SK-N-SH (cell line): ENCODE measurements at regions not wholly inside any gene's neighbourhood (a gene's known extent, or its start where the extent isn't known, plus 50 kb on each side); places are given as distances from the start of the nearest gene placed in this dataset.

Source experiments
- CTCF ChIA-PET: fragments of 300-600, 350-600 bp; formaldehyde crosslinking; extraction: SDS; loops from one replicate; lab custom pipeline; 2021; lab: Yijun Ruan, JAX
- POLR2A ChIA-PET: fragments of 350-600 bp; sonication (Branson Sonifier 250); formaldehyde crosslinking; extraction: SDS; loops from one replicate; lab custom pipeline; 2020; ENCODE audit warnings: antibody characterized with exemption, inconsistent platforms; lab: Yijun Ruan, JAX
- DNase-seq: peaks from one replicate; pipeline ENCODE4 v3.0.0; 2012
- H2AFZ ChIP-seq: fragments of 200-600 bp; sonication (generic); 2 replicates; pipeline ENCODE4 v1.8.1; 2016; ENCODE audit warnings: antibody characterized with exemption, mild to moderate bottlenecking, low read depth
- H3F3A ChIP-seq: fragments of 200-600 bp; sonication (generic); replicated peaks from 2 replicates; pipeline ENCODE3; 2016; ENCODE audit warnings: antibody characterized with exemption, mild to moderate bottlenecking; ENCODE audit not compliant: insufficient read depth
- H3K27ac ChIP-seq, 2 experiments: fragments of 200-500 bp in 1 of 2; fragments of 200-600 bp in 1 of 2; sonication (Bioruptor generic) in 1 of 2; sonication (generic), shearing (Covaris generic) in 1 of 2; 2 replicates each; pipeline versions ENCODE4 v1.5.1 to v1.6.1; 2014 to 2016; ENCODE audit warnings: low read depth in 2 of 2, inconsistent platforms in 1 of 2, low read length in 1 of 2, mild to moderate bottlenecking in 1 of 2, mixed read lengths in 1 of 2
- H3K27me3 ChIP-seq: fragments of 200-600 bp; sonication (generic), shearing (Covaris generic); 2 replicates; pipeline ENCODE4 v1.6.1; 2016; ENCODE audit warnings: mixed run types; ENCODE audit not compliant: insufficient read depth
- H3K36me3 ChIP-seq, 2 experiments: fragments of 200-500 bp in 1 of 2; fragments of 200-600 bp in 1 of 2; sonication (Bioruptor generic) in 1 of 2; sonication (generic) in 1 of 2; replicated peaks in 1 of 2; 2 replicates each; pipeline versions ENCODE3 to v1.5.1; 2014 to 2016; ENCODE audit warnings: low read length in 1 of 2, mild to moderate bottlenecking in 1 of 2; ENCODE audit not compliant: insufficient read depth in 2 of 2, control insufficient read depth in 1 of 2
- H3K4me1 ChIP-seq, 2 experiments: fragments of 200-500 bp in 1 of 2; fragments of 200-600 bp in 1 of 2; sonication (Bioruptor generic) in 1 of 2; sonication (generic), shearing (Covaris generic) in 1 of 2; 2 replicates each; pipeline versions ENCODE4 v1.5.1 to v1.6.1; 2014 to 2016; ENCODE audit warnings: low read depth in 1 of 2, low read length in 1 of 2, mixed run types in 1 of 2; ENCODE audit not compliant: insufficient read depth in 2 of 2, control insufficient read depth in 1 of 2
- H3K4me2 ChIP-seq: fragments of 200-600 bp; sonication (generic), shearing (Covaris generic); 2 replicates; pipeline ENCODE4 v1.6.1; 2017; ENCODE audit warnings: mixed run types
- H3K4me3 ChIP-seq, 2 experiments: fragments of 200-500 bp in 1 of 2; fragments of 200-600 bp in 1 of 2; sonication (Bioruptor generic) in 1 of 2; sonication (generic), shearing (Covaris generic) in 1 of 2; 2 replicates each; pipeline versions ENCODE4 v1.5.1 to v1.8.1; 2014 to 2016; ENCODE audit warnings: low read depth in 2 of 2, inconsistent platforms in 1 of 2, low read length in 1 of 2, mild to moderate bottlenecking in 1 of 2, mixed read lengths in 1 of 2, moderate library complexity in 1 of 2
- H3K79me2 ChIP-seq: fragments of 200-600 bp; sonication (generic); 2 replicates; pipeline ENCODE4 v1.8.1; 2017; ENCODE audit warnings: mild to moderate bottlenecking; ENCODE audit not compliant: insufficient read depth
- H3K9ac ChIP-seq: fragments of 200-600 bp; sonication (generic); 2 replicates; pipeline ENCODE4 v1.6.1; 2017; ENCODE audit warnings: mixed run types
- H3K9me2 ChIP-seq: fragments of 200-600 bp; sonication (generic); 2 replicates; pipeline ENCODE4 v1.6.1; 2017; ENCODE audit warnings: mixed run types
- H3K9me3 ChIP-seq: fragments of 200-600 bp; sonication (generic); 2 replicates; pipeline ENCODE4 v1.6.1; 2017; ENCODE audit warnings: mixed run types, mild to moderate bottlenecking, moderate library complexity
- H4K20me1 ChIP-seq: fragments of 200-600 bp; sonication (generic); 2 replicates; pipeline ENCODE4 v1.6.1; 2017; ENCODE audit warnings: mild to moderate bottlenecking, mixed run types; ENCODE audit not compliant: insufficient read depth
- EP300 ChIP-seq, 2 experiments: IDR thresholded peaks; 2 replicates each; pipeline versions ENCODE4 v1.4.0 to v1.6.1; 2012; ENCODE audit warnings: borderline replicate concordance in 1 of 2, low read depth in 1 of 2, low read length in 1 of 2
- EZH2phosphoT487 ChIP-seq: fragments of 200-600 bp; sonication (generic); IDR thresholded peaks from 2 replicates; pipeline ENCODE4 v1.6.1; 2017; ENCODE audit warnings: low read depth, mixed run types, mild to moderate bottlenecking, antibody characterized with exemption, moderate library complexity, borderline replicate concordance
- FOXJ3 ChIP-seq: sonication (generic); formaldehyde crosslinking; IDR thresholded peaks from 2 replicates; pipeline ENCODE4 v1.5.1; 2020; ENCODE audit warnings: mild to moderate bottlenecking, missing genetic modification reagents
- MXI1 ChIP-seq: IDR thresholded peaks from 2 replicates; pipeline ENCODE4 v1.6.1; 2012; ENCODE audit warnings: mild to moderate bottlenecking, low read depth, low read length, improper control_type of control experiment
- NFIC ChIP-seq: IDR thresholded peaks from 2 replicates; pipeline ENCODE4 v1.4.0; 2012; ENCODE audit warnings: borderline replicate concordance
- RXRA ChIP-seq: IDR thresholded peaks from 2 replicates; pipeline ENCODE4 v1.4.0; 2012; ENCODE audit warnings: low read depth, mild to moderate bottlenecking, borderline replicate concordance
- SIN3A ChIP-seq: IDR thresholded peaks from 2 replicates; pipeline ENCODE4 v1.6.1; 2012; ENCODE audit warnings: low read depth, mild to moderate bottlenecking, low read length, moderate library complexity, borderline replicate concordance
- SMC3 ChIP-seq: IDR thresholded peaks from 2 replicates; pipeline ENCODE4 v1.6.1; 2012; ENCODE audit warnings: low read depth, low read length, improper control_type of control experiment
- TCF12 ChIP-seq: IDR thresholded peaks from 2 replicates; pipeline ENCODE4 v1.4.0; 2012
- TEAD4 ChIP-seq: IDR thresholded peaks from 2 replicates; pipeline ENCODE4 v1.4.0; 2012; ENCODE audit warnings: mild to moderate bottlenecking, borderline replicate concordance; ENCODE audit not compliant: insufficient read depth
- YY1 ChIP-seq: IDR thresholded peaks from 2 replicates; pipeline ENCODE4 v1.4.0; 2012; ENCODE audit warnings: low read depth, mild to moderate bottlenecking
- WGBS: methylation state at CpG from one replicate; pipeline ENCODE4 v1.1.6; 2017; ENCODE audit warnings: low lambda C conversion rate; 5-methylcytosine and 5-hydroxymethylcytosine counted together
- TF ChIP-seq, protein P1 (sequence below): IDR thresholded peaks from 2 replicates; pipeline ENCODE4 v1.4.0; 2012; ENCODE audit warnings: low read depth, borderline replicate concordance
- TF ChIP-seq, protein P2 (sequence below): IDR thresholded peaks from 2 replicates; pipeline ENCODE4; 2012
- TF ChIP-seq, protein P3 (sequence below): IDR thresholded peaks from 2 replicates; pipeline ENCODE4 v1.4.0; 2012; ENCODE audit warnings: low read depth
- TF ChIP-seq, protein P4 (sequence below): fragments of 150-350 bp; IDR thresholded peaks from 2 replicates; pipeline ENCODE4 v1.6.1; 2017; ENCODE audit warnings: antibody characterized with exemption, low read length, low read depth, borderline replicate concordance
- TF ChIP-seq, protein P5 (sequence below): fragments of 200-600 bp; sonication (generic); IDR thresholded peaks from 2 replicates; pipeline ENCODE4 v1.6.1; 2017; ENCODE audit warnings: antibody characterized with exemption, mild to moderate bottlenecking, moderate library complexity

DNA sequence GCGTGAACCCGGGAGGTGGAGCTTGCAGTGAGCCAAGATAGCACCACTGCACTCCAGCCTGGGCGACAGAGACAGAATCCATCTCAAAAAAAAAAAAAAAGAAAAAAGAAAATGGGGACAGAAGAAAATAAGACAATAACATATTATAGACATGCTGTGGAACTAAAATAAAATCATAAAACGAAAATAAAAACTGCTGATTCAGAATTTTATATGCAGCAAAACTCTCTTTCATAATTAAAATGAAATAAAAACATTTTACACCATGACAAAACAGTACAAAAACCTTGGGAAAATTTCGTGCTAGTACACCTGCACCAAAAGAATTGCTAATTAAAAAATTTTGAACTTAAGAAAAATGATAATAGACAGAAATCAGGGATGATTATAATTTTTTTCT is 2245.1 kb downstream of the PCDH9 start (continued):
- TF ChIP-seq, protein P1, sequence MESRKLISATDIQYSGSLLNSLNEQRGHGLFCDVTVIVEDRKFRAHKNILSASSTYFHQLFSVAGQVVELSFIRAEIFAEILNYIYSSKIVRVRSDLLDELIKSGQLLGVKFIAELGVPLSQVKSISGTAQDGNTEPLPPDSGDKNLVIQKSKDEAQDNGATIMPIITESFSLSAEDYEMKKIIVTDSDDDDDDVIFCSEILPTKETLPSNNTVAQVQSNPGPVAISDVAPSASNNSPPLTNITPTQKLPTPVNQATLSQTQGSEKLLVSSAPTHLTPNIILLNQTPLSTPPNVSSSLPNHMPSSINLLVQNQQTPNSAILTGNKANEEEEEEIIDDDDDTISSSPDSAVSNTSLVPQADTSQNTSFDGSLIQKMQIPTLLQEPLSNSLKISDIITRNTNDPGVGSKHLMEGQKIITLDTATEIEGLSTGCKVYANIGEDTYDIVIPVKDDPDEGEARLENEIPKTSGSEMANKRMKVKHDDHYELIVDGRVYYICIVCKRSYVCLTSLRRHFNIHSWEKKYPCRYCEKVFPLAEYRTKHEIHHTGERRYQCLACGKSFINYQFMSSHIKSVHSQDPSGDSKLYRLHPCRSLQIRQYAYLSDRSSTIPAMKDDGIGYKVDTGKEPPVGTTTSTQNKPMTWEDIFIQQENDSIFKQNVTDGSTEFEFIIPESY = no peak
- TF ChIP-seq TEAD4 = no peak
- TF ChIP-seq SMC3 = no peak
- TF ChIP-seq RXRA = no peak
- no peak for TF ChIP-seq EP300 (IDR thresholded peaks at IDR 0.05; ENCODE audit: borderline replicate concordance in 1 of 2, low read depth in 1 of 2, low read length in 1 of 2)

DNA sequence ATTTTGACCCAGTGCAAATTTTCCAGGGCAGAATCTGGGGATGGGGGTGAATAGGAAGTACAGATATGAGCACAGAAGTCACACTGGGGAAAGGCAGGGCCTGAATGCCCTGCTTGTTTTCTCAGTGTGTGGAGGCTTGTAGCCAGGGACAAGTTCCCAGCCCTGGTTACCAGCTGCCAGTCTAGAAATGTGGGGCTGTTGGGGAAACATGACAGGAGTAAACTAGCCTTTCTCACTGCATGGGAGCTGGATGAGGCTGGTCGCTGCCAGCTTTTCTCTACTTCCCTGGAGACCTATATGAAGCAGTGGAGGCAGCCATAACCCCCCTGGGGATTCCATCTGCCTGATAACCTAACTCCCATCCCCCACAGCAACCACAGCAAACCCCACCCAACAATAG is 2267.7 kb downstream of the PCDH9 start:
- ChIA-PET POLR2A (no interaction called here), CTCF (no interaction called here)
- Histone ChIP-seq H3K4me2 (no peak overlapping the region), H2AFZ (no peak overlapping the region), H3K79me2 (no peaks in the 10 kb centered on the region), H3K36me3 (no peaks in the 10 kb centered on the region), H3K27me3 (no peaks in the 10 kb centered on the region), H3K4me3 (no peak overlapping the region), H3F3A (no peaks in the 10 kb centered on the region), H3K9me3 (no peaks in the 10 kb centered on the region), H3K4me1 (no peaks in the 10 kb centered on the region), H3K9ac (no peak overlapping the region), H3K9me2 (no peaks in the 10 kb centered on the region), H4K20me1 (no peaks in the 10 kb centered on the region), H3K27ac (no peak overlapping the region)
- no peak for DNase-seq
- TF ChIP-seq, protein P2, sequence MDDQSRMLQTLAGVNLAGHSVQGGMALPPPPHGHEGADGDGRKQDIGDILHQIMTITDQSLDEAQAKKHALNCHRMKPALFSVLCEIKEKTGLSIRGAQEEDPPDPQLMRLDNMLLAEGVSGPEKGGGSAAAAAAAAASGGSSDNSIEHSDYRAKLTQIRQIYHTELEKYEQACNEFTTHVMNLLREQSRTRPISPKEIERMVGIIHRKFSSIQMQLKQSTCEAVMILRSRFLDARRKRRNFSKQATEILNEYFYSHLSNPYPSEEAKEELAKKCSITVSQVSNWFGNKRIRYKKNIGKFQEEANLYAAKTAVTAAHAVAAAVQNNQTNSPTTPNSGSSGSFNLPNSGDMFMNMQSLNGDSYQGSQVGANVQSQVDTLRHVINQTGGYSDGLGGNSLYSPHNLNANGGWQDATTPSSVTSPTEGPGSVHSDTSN = no peak
- TF ChIP-seq FOXJ3 (CRISPR knock-in tag) (no peak), SIN3A (no peak), TEAD4 (no peak), TCF12 (no peak), MXI1 (no peak), EZH2phosphoT487 (no peak), RXRA (no peak), YY1 (no peak), NFIC (no peak), SMC3 (no peak)
- TF ChIP-seq, protein P3, sequence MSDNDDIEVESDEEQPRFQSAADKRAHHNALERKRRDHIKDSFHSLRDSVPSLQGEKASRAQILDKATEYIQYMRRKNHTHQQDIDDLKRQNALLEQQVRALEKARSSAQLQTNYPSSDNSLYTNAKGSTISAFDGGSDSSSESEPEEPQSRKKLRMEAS = no peak
- TF ChIP-seq, protein P4, sequence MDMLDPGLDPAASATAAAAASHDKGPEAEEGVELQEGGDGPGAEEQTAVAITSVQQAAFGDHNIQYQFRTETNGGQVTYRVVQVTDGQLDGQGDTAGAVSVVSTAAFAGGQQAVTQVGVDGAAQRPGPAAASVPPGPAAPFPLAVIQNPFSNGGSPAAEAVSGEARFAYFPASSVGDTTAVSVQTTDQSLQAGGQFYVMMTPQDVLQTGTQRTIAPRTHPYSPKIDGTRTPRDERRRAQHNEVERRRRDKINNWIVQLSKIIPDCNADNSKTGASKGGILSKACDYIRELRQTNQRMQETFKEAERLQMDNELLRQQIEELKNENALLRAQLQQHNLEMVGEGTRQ = no peak
- TF ChIP-seq, protein P5, sequence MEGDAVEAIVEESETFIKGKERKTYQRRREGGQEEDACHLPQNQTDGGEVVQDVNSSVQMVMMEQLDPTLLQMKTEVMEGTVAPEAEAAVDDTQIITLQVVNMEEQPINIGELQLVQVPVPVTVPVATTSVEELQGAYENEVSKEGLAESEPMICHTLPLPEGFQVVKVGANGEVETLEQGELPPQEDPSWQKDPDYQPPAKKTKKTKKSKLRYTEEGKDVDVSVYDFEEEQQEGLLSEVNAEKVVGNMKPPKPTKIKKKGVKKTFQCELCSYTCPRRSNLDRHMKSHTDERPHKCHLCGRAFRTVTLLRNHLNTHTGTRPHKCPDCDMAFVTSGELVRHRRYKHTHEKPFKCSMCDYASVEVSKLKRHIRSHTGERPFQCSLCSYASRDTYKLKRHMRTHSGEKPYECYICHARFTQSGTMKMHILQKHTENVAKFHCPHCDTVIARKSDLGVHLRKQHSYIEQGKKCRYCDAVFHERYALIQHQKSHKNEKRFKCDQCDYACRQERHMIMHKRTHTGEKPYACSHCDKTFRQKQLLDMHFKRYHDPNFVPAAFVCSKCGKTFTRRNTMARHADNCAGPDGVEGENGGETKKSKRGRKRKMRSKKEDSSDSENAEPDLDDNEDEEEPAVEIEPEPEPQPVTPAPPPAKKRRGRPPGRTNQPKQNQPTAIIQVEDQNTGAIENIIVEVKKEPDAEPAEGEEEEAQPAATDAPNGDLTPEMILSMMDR = no peak
- WGBS = 33% methylated on average over 1 of the region's 1 CpG
